UCSD-AML1 (cell line): ENCODE measurements at regions not wholly inside any gene's neighbourhood (a gene's known extent, or its start where the extent isn't known, plus 50 kb on each side); places are given as distances from the start of the nearest gene placed in this dataset.
"Not testable (repeated sequence)": the region's sequence is repeated elsewhere in the genome, so short reads cannot be mapped to it uniquely, and the experiment has no call there.

Source experiments
- DNase-seq: peaks from one replicate; lab custom pipeline; 2025; ENCODE audit not compliant: unreplicated experiment; lab: John Stamatoyannopoulos, UW

DNA sequence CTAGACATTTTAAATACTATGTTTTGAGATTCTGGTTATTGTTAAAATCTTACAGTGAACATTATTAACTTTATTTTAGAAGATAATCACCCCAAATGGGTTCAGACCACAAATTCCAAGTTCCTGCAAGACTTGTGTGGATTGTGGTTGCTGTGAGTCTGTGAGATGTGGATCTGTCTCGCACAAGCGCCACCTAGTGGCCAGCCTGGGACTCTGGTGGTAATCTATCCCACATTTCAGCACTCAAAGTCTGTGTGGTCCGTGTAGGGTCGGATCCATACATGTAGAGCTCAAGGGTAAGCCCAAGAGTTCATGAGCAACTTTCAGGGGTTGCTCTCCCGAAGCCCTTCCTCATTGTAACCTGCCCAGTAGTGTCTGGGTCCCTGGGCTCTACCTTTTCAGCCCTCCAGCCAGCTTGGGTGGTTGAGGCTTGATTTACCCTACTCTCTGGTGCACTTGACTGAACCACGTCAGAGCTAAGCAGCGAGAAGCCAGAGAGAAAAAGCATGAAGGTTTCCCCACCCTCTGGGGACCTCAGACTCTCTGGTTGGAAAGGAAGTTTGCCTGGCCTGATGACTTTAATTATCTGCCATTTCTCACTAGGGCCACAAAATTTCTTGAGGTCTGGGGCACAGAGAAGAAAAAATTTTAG lies 129.2 kb downstream of the ARHGAP11B start:
- DNase-seq: not testable (repeated sequence)

DNA sequence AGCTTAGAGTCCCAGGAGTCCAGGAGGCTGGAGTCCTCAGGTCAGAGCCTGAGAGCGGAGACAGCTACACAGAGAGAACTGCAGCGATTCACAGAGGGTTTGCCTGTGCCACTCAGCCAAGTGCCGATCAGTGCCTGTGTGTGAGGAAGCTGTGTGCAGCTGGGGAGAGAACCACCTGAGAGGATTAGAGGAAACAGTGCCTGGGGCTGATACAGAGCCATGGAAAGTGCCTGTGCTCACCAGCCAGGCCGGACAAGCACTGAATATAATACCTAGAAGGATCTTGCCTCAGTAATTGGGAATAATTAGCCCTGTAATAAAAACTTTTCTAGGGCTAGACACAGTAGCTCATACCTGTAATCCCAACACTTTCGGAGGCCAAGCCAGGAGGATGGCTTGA lies 134.7 kb downstream of the ARHGAP11B start:
- DNase-seq: not testable (repeated sequence)

DNA sequence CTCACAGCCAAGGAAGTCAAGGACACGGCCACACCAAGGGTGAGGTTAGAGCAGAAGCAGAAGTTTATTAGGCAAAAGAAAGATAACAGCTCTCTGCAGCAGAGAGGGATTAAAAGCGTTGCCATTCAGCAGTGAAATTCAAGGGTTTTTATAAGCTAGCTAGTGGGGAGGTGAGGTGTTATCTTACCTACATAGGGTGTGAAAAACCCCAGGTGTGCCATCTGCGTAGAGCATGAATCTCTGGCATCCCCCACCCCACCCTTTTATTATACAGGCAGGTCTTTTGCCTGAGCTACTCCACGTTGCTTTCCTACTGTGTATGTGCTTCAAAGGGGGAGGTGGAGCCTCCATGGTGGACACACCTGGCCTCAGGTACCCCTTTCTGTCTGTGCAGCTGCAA lies 135.4 kb downstream of the ARHGAP11B start:
- DNase-seq: not testable (repeated sequence)

DNA sequence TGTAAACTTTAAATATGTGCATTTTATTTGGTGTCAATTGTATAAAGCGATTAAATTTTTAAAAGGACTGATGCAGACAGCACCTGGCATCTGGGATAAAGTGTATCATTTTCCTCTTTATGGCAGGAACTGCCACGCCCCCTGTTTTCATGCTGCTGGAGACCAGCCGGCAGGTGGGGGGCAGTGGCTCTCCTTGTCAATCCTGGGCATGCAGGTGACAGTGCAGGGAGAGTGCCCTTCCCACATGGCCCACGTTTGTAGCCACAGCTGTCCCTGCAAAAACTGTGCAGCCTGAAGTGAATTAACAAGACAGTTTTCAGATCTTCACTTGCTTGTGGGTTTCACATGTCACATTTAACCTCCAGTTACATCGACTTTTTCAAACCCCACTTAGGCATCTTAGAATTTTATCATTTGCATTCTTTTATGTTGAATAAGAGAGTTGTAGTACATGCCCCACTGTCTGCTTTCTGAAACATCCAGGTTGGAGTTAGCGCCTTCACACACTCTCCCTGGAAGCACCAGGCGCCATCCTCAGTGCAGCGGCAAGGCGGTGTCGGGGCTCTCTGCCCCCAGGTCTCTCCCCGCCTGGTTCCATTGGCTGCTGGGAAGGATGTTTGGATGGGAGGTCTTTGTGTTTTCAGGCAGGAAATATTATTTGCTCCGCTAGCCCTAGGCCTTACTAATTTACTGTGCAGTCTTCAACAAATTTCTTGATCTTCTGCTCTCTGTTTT lies 134.2 kb upstream of the FAN1 start:
- not testable (repeated sequence) for DNase-seq

DNA sequence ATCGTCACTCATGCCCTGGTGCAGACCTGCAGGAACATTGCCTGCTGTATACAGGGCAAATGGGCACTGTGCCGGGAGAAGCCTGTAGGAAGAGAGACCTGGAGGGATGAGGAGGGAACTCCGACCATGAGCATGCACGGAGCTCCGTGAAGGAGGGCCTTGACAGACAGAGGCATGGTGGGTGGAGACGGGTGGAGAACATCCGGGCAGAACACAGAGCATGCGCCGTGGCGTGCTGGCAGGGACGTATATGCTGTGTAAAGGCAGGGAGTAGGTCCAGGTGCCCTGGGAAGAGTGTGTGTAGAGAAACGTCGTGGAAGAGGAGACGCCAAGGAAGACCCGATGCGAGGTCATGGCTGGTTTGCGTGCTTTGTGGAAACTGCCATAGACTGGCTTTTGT lies 133.0 kb upstream of the FAN1 start:
- no peak for DNase-seq

- DNase-seq: no peak
Observed at GRCh38 chr15:30783019-30783418, 120.7 kb upstream of the FAN1 start.

DNA sequence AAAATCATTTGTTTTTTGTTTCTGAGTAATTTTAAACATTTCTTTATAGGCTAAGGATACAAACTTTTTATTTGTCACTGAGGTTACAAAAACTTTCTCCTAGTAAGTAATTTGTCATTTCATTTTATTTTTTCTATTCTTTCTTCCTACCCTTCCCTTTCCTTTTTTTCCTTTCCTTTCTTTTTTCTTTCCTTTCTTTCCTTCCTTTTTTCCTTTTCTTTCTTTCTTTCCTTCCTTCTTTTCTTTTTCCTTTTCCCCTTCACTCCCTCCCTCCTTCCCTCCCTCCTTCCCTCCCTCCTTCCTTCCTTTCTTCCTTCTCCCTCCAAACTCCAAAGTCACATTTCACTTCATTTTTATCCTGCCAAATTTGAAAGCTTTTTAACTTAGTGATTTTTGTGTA lies 115.1 kb upstream of the FAN1 start:
- DNase-seq: no peak

GRCh38 chr15:30791239-30792175 lies 112.2 kb upstream of the FAN1 start:
- DNase-seq: no peak

- DNase-seq: not testable (repeated sequence)
Observed at GRCh38 chr15:30792843-30793242, 110.9 kb upstream of the FAN1 start.

DNA sequence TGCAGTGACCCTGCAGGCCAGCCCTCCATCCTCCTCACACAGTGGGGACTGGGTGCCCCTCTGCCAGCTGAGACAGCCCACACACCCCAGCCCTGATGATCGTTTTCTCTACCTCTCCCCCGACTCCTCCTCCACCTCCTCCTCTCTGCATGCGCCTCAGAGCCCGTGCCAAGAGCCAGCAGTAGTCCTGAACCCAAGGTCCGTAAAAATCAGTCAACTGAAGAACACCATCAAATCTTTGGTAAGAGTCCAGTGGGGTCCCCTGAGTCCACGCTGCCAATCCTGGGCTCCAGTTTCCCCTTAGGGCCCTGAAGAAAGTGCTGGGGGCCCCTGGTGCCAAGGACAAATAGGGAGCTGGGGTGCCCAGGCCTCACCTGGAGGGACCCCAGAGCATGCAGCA lies 109.3 kb upstream of the FAN1 start:
- DNase-seq: no peak

DNA sequence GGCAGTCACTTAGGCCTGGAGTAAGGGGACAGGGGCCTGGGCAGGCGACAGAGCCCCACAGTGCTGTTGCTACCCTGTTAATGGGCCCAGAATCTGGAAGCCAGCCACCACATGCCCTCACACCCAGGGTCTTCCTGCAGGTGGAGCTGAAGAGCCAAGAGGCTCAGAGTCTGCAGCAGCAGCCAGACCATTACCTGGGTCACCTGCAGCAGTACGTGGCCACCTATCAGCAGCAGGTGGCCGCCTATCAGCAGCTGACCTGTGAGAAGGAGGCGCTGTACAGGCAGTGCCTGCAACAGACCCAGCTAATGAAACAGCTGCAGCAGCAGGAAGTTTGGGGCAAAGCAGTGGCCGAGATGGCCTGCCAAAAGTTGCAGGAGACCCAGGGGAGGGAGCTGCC lies 104.2 kb upstream of the FAN1 start:
- DNase-seq: peak; percentile 22

DNA sequence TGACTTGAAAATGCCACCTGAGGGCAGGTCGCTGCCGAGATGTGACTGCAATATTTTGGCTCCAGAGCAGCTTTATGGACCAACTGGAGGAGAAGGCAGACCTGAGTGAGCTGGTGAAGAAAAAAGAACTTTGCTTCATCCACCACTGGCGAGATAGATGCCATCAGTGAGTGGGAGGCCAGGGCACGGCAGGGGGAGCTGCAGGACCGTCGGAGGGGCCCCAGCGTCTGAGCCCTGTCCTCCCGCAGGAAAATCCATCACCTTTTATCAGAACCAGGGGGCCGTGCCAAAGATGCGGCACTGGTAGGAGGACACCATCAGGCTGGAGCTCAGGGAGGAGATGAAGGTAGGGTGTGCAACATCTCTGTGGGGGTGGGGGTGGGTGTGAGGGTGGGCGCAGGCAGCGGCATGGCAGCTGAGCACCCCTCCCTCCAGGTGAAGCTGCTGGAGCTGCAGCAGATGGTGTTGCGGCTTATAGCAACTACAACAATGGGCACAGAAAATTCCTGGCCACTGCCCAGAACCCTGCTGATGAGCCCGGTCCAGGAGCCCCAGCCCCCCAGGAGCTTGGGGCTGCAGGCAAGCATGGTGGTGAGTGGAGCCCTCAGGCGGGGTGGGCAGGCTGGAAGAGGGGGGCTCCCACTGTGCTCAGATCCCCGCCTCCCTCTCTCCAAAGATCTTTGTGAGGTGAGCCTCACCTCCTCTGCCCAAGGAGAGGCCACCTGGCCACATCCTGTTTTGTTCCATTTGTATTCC lies 102.4 kb upstream of the FAN1 start:
- DNase-seq: not testable (repeated sequence)

DNA sequence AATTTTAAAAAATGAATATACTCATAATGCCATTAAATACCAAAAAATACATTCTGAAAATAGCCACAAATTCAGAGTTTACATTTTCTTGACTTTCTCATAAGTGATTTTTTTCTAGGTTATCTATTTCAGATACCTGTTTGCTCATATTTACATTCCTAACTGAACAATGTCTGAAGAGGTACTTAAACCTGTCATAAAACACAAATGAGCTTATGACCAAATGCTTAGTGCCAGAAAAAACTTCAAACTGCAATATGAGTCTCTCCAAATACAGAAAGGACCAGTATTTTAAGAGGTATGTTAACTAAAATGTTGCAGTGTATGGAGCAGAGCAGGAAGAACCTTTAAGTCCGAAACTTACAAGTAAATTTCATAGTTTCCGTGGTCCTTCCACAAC lies 101.7 kb upstream of the FAN1 start:
- not testable (repeated sequence) for DNase-seq

- not testable (repeated sequence) for DNase-seq
Observed at GRCh38 chr15:30803703-30804102, 100.0 kb upstream of the FAN1 start.

DNA sequence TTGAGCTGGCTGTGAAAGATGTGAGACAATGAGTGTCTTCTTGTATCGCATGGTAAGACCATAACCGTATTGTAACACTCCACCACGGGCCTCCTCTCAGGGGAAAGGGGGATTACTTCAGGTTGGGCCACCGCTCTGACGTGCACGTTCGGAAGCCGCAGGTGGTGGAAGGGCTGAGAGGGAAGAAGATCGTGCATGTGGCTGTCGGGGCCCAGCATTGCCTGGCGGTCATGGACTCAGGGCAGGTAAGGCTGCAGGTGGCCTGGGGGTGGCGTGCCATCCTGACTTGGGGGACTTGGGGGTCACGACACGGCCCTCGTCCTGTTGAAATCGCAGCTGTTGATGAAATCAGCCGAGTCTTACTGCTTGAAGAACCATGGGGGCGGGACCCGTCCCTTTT lies 87.3 kb upstream of the FAN1 start:
- DNase-seq: no peak

GRCh38 chr15:30823068-30823813 lies 80.5 kb upstream of the FAN1 start:
- peak; percentile 83 for DNase-seq

- DNase-seq: no peak
Observed at GRCh38 chr15:30824518-30825195, 79.1 kb upstream of the FAN1 start.

- no peak for DNase-seq
Observed at GRCh38 chr15:30827625-30828303, 76.0 kb upstream of the FAN1 start.

DNA sequence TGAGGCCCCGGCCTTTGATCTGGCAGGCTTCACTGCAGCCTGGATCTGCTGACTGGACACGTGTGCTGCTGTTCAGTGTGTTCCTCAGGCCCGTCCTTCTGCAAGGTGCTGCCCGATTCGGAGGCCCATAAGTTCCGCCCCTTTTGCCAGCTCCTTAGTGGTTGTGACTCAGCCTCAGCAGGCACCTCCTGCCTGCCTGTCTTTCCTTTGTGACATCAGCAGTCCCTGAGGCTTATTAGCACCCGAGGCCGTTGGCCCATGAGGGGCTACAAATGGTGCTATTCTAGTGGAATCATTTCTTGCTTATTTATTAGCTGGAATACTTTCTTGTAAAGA lies 75.4 kb upstream of the FAN1 start:
- DNase-seq: not testable (repeated sequence)
